ENCODE measurements at regions not wholly inside any gene's neighbourhood (a gene's known extent, or its start where the extent isn't known, plus 50 kb on each side); places are given as distances from the start of the nearest gene placed in this dataset.

GRCh38 chr1:214198571-214198970 lies 82.4 kb upstream of the SMYD2 start:
- Histone ChIP-seq H3K4me3 (replicated peaks in 1 of 3) (no peak overlapping the region), H3K4me1 (peaks cover 6 to 17% of the 10 kb centered on the region in 2 donors), H3K27ac (no peak overlapping the region), H3K27me3 (no peaks in the 10 kb centered on the region), H3K9me3 (no peaks in the 10 kb centered on the region), H3K36me3 (no peaks in the 10 kb centered on the region)
- 92% methylated on average over 1 of the region's 1 CpG for WGBS, 2 donors
- TF ChIP-seq CTCF (IDR thresholded peaks at IDR 0.05) (no peak), POLR2A (IDR thresholded peaks at IDR 0.05) (no peak)
- no peak for DNase-seq
- intact Hi-C loops (cut with DNase I): no loop called here

- intact Hi-C loops (cut with DNase I): no loop called here
- H3K9me3 ChIP-seq: no peaks in the 10 kb centered on the region
- no peak overlapping the region for H3K27ac ChIP-seq
- 78 to 79% methylated on average over 2 of the region's 2 CpGs for WGBS, 2 donors
- H3K4me3 ChIP-seq (replicated peaks in 1 of 3): no peak overlapping the region
- TF ChIP-seq POLR2A (IDR thresholded peaks at IDR 0.05): no peak
- TF ChIP-seq CTCF (IDR thresholded peaks at IDR 0.05): no peak
- peaks cover 0 to 10% of the 10 kb centered on the region in 2 donors for H3K4me1 ChIP-seq
- H3K36me3 ChIP-seq: no peaks in the 10 kb centered on the region
- DNase-seq: no peak
- H3K27me3 ChIP-seq: no peaks in the 10 kb centered on the region
Measured at GRCh38 chr1:214199585-214199984, 81.4 kb upstream of the SMYD2 start.

GRCh38 chr1:214202992-214203391 lies 78.0 kb upstream of the SMYD2 start:
- intact Hi-C loops (cut with DNase I): no loop called here

GRCh38 chr1:214205053-214205452 lies 75.9 kb upstream of the SMYD2 start:
- Histone ChIP-seq H3K4me1 (no peaks in the 10 kb centered on the region), H3K36me3 (no peaks in the 10 kb centered on the region), H3K27ac (no peak overlapping the region), H3K9me3 (no peaks in the 10 kb centered on the region), H3K4me3 (replicated peaks in 1 of 3) (no peak overlapping the region), H3K27me3 (no peaks in the 10 kb centered on the region)
- intact Hi-C loops (cut with DNase I): no loop called here
- no peak for DNase-seq
- WGBS, 2 donors: 65 to 73% methylated on average over 8 of the region's 8 CpGs
- TF ChIP-seq CTCF (IDR thresholded peaks at IDR 0.05) (no peak), POLR2A (IDR thresholded peaks at IDR 0.05) (no peak)

More at GRCh38 chr1:214202992-214203391, 78.0 kb upstream of the SMYD2 start:
- Histone ChIP-seq H3K4me3 (replicated peaks in 1 of 3) (no peak overlapping the region), H3K27me3 (no peaks in the 10 kb centered on the region), H3K4me1 (no peaks in the 10 kb centered on the region), H3K27ac (no peak overlapping the region), H3K36me3 (no peaks in the 10 kb centered on the region), H3K9me3 (no peaks in the 10 kb centered on the region)
- DNase-seq: no peak
- TF ChIP-seq POLR2A (IDR thresholded peaks at IDR 0.05): no peak
- TF ChIP-seq CTCF (IDR thresholded peaks at IDR 0.05): no peak
- 69 to 80% methylated on average over 3 of the region's 3 CpGs for WGBS, 2 donors

- no peak overlapping the region for H3K4me3 ChIP-seq (replicated peaks in 1 of 3)
- intact Hi-C loops (cut with DNase I): no loop called here
- H3K27ac ChIP-seq: no peak overlapping the region
- no peak for TF ChIP-seq CTCF (IDR thresholded peaks at IDR 0.05)
- TF ChIP-seq POLR2A (IDR thresholded peaks at IDR 0.05): no peak
- no peaks in the 10 kb centered on the region for H3K9me3 ChIP-seq
- no peak for DNase-seq
- no peaks in the 10 kb centered on the region for H3K4me1 ChIP-seq
- no peaks in the 10 kb centered on the region for H3K36me3 ChIP-seq
- H3K27me3 ChIP-seq: no peaks in the 10 kb centered on the region
- 77 to 81% methylated on average over 14 of the region's 14 CpGs for WGBS, 2 donors
Measured at GRCh38 chr1:214208460-214208859, 72.5 kb upstream of the SMYD2 start.
